SH-SY5Y (cell line): ENCODE measurements at regions not wholly inside any gene's neighbourhood (a gene's known extent, or its start where the extent isn't known, plus 50 kb on each side); places are given as distances from the start of the nearest gene placed in this dataset.

Source experiments
- GATA2 ChIP-seq: IDR thresholded peaks from 2 replicates; pipeline ENCODE4 v1.6.1; 2011; ENCODE audit warnings: mild to moderate bottlenecking, low read depth, low read length
- GATA3 ChIP-seq: IDR thresholded peaks from 2 replicates; pipeline ENCODE4 v1.6.1; 2011; ENCODE audit warnings: low read depth, mild to moderate bottlenecking, low read length, moderate library complexity

DNA sequence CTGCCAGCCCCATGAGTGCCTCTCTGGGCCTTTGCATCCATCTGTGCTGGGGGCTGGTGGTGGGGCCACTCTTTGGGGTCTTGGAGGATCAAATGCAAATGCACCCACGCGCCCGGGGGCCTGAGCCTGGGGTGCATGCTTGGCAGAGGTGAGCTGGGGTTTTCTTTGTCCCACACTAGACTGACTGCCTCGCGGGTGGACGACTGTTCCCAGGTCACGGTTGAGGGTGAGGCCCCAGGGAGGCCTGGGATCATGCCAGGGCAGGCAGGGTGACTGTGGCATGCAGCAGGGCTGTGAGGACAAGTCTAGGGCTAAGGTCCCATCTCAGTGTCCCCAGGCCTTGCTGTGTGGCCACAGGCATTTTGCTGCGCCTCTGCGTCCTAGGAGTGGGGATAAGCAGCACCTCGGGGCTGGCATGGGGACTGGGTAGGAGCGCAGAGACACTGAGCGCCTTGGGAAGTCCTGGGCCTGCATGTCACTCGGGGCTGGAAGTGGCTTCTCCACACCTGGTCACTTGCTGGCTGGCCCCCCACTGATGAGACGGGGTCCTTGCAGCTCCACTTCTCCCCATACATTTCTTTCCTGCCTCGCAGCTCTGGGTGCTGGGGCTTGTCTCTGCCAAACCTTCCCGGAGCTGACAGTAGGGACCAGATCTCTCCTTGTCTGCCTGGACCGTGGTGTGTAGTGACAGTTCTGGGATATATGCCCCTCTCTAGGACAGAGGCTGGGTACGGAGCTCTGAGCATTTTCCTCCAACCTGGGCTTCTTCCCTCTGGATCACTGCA is 133.1 kb downstream of the CTTN start:
- TF ChIP-seq GATA3 (no peak), GATA2 (no peak)

DNA sequence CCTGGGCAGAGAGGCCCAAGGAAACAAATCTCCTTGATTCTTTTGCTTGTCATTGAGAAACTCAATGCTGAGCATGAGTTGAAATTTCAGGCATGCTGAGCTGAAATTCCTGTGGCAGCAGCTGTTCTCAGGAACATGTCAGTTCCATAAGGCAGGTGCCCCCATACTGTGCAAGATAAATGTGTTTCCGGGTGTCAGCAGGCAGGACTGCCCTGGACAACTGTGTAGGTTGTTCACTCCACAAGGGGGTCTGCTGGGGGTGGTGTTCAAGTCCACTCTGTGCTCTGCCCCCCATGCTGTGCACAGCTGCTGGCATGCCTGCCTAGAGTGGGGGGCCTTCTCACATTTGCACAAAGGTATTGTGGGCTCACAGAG is 133.7 kb downstream of the CTTN start:
- TF ChIP-seq GATA3 (no peak), GATA2 (no peak)

- TF ChIP-seq GATA3: no peak
- TF ChIP-seq GATA2: no peak
Measured at GRCh38 chr11:70532731-70533130, 134.4 kb downstream of the CTTN start.

DNA sequence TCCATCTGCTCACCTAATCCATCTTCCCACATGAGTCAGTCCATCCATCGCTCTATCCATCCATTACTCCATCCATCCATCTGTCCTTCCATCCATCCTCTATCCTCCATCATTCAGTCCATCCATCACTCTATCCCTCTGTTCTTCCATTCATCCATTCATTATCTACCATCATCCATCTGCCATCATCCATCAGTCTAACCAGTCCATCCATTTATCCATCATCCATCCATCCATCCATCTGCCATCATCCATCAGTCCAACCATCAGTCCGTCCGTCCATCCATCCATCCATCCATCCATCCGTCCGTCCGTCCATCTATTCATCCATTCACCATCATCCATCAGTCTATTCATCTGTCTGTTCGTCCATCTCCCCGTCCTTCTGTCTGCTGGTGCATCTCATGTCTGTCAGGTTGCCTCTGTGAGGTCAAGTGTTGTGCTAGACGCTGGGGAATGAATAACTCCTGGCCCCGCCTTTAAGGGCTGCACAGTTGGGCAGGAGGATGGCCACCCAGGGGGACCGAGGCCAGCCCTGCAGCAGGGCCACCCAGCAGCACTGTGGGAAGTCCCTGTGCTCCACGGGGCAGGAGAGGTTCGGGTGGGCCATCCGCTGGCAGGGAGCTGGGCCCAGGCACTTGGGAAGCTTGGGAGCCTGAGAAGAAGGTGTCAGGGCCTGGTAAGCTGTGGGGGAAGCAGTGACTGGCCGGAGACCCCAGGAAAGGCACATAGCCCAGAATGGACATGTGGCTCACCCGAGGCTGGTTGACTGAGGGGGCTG is 137.1 kb downstream of the CTTN start:
- TF ChIP-seq GATA3 (no peak), GATA2 (no peak)

DNA sequence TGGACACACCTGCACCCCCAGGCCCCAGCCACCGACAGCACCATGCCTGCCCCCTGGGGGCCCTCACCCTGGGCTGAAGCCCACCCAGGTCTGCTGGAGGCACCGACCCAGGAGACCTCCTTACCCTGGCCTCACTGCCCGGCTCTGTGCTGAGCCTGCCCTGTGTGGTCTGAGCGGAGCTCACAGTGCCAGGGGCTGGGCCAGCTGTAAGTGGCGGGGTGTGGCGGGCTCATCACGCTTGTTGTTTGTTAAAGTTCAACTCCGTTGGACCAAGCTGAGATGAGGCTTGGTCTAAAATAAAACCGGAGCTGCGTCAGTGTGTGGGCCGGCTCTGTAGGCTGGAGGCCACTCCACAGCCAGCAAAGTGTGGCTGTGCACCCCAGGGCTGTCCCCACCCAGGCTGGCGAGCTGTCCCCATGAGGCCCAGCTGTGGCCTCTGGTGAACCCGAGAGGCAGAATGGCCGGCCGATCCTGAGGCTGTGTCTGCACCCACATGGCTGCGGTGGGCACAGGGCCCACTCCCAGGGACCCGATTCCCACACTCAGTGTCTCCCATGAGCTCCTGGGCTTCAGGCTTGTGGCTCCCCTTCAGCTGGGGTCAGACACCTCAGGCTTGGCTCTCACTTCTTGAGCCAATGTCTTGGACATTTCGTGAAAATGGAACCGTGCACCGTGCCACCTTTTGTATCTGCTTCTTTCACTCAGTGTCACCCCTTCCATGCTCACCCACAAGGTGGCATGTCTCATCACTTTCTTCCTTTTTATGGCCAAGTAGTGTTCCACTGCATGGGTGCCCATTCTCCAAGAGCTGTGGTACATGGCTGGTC is 137.9 kb downstream of the CTTN start:
- TF ChIP-seq GATA2 (no peak), GATA3 (no peak)

- TF ChIP-seq GATA3 (no peak), GATA2 (no peak)
Measured at GRCh38 chr11:70537576-70538571, 139.5 kb downstream of the CTTN start.

- TF ChIP-seq GATA2 (no peak), GATA3 (no peak)
Measured at GRCh38 chr11:70538641-70539359, 140.5 kb downstream of the CTTN start.

DNA sequence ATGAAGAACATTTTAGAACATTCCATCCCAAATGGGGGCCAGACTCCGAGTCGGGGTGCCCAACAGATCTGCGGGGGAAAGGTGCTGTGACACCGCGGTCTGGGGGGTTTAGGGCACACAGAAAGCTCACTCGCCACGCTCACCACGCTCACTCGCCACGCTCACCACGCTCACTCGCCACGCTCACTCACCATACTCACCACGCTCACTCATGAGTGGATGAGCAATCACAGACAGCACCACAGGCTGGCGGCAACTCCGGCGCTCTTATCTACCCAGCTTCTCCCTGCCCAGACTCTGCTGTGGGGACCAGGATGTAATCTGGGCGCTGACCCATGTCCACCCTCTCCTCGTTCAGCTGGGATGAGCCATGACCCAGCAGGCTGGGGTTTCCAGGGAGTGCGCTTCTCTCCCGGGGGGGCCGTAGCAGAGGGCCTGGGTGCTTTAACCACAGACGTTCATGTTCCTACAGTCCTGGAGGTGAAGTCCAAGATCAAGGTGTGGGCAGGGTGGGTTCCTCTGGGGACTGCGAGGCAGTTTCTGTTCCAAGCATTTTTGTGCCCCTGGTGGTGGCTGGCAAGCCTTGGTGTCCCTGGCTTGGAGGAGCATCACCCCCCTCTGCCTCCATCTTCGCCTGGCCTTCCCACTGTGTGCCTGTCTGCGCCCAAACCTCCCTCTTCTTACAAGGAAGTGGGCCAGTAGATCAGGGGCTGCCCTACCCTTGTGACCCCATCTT is 141.2 kb downstream of the CTTN start:
- TF ChIP-seq GATA2: no peak
- no peak for TF ChIP-seq GATA3

DNA sequence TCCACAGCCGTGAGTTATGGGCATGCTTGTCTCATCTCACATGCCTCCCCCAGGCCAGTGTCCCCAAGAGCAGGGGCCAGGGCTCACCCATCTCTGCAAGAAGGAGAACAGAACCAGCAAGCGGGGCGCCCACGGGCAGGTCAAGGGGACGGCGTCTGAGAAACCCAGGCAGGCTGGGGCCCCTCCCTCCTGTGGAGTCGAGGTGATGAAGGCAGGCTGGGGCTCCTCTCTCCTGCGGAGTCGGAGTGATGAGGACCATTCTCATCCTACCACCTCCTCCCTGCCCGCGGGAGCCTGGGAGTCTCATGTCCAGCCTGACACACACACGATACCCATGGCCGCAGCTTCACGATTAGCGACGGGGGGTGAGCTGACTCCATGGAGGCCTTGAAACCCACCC is 141.9 kb downstream of the CTTN start:
- TF ChIP-seq GATA3 (no peak), GATA2 (no peak)

GRCh38 chr11:70541176-70541575 is 142.8 kb downstream of the CTTN start:
- no peak for TF ChIP-seq GATA3
- no peak for TF ChIP-seq GATA2

DNA sequence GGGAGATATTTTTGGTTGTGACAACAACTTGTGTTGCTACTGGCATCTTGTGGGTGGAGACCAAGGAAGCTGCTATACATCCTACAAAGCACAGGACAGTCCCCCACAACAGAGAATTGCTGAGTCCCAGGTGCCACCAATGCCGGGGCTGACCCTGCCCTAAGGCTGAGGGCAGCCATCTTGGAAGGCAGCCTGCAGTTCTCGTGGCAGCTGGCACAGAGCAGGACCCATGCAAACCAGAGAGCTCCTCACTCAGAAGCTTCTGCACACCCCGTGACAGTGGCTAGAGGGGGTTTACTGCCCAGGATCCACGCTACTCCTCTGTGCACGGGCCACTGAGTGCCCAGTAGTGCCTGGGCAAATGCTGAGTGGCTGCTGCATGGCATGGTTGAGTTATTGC is 143.4 kb downstream of the CTTN start:
- TF ChIP-seq GATA3: no peak
- no peak for TF ChIP-seq GATA2

- TF ChIP-seq GATA3 (no peak), GATA2 (no peak)
Measured at GRCh38 chr11:70542406-70542805, 144.1 kb downstream of the CTTN start.
